HepG2 (cell line): ENCODE measurements at regions not wholly inside any gene's neighbourhood (a gene's known extent, or its start where the extent isn't known, plus 50 kb on each side); places are given as distances from the start of the nearest gene placed in this dataset.

Experiments used
- ASH2L ChIP-seq: fragments of 300-600, 200-600 bp; sonication (generic); IDR thresholded peaks from 2 replicates; pipeline ENCODE4 v1.7.0; 2017; ENCODE audit warnings: low read depth, mild to moderate bottlenecking, moderate library complexity, mixed read lengths, low read length; ENCODE audit not compliant: insufficient read length
- FOXP1 ChIP-seq, 2 experiments: fragments of 450-650 bp in 1 of 2; IDR thresholded peaks; 2 replicates each; pipeline ENCODE4 v1.6.1; 2017 to 2018; ENCODE audit warnings: antibody characterized with exemption in 1 of 2
- MEIS2 ChIP-seq: sonication (generic); formaldehyde crosslinking; IDR thresholded peaks from 2 replicates; pipeline ENCODE4 v1.9.0; 2021; ENCODE audit warnings: mild to moderate bottlenecking, missing genetic modification reagents
- NCOA2 ChIP-seq: sonication (generic); formaldehyde crosslinking; IDR thresholded peaks from 2 replicates; pipeline ENCODE4 v1.8.0; 2022; ENCODE audit warnings: inconsistent platforms
- TF ChIP-seq, protein P1 (sequence below): sonication (generic); formaldehyde crosslinking; IDR thresholded peaks from 2 replicates; pipeline ENCODE4 v1.4.0; 2020; ENCODE audit warnings: missing genetic modification reagents
- TF ChIP-seq, protein P2 (sequence below): IDR thresholded peaks from 2 replicates; pipeline ENCODE4 v1.6.1; 2012; ENCODE audit warnings: low read length, improper control_type of control experiment
- TF ChIP-seq, protein P3 (sequence below), 2 experiments: fragments of 450-650 bp in 1 of 2; sonication (generic) in 1 of 2; formaldehyde crosslinking in 1 of 2; IDR thresholded peaks; 2 replicates each; pipeline versions ENCODE4 v1.6.1 to v1.8.0; 2016 to 2022; ENCODE audit warnings: antibody characterized with exemption in 1 of 2, mild to moderate bottlenecking in 1 of 2, missing genetic modification reagents in 1 of 2

DNA sequence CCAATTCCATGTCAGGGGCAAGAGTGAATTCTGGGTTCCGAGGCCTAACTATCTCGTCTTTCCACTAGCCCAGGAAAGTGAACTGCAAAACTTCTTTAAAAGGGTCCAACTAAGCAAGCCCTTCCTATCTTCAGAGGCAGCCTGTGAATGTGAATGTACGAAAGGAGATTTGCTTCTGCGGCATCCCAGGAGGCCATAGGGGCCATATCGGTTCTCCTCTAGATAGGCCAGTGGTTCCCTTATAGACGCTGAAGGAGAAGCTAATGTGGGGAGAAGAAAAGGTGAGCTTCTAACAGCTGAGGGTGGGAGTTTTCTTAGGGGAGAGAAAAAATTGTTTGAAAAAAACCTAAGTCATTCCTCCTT, 128.0 kb upstream of the C1orf174 start (continued):
- no peak for TF ChIP-seq MEIS2 (CRISPR knock-in tag)
- TF ChIP-seq, protein P1, sequence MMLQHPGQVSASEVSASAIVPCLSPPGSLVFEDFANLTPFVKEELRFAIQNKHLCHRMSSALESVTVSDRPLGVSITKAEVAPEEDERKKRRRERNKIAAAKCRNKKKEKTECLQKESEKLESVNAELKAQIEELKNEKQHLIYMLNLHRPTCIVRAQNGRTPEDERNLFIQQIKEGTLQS (CRISPR knock-in tag): no peak
- no peak for TF ChIP-seq FOXP1 (IDR thresholded peaks at IDR 0.05)
- TF ChIP-seq FOXP1 (CRISPR knock-in tag; IDR thresholded peaks at IDR 0.05): no peak
- TF ChIP-seq, protein P2, sequence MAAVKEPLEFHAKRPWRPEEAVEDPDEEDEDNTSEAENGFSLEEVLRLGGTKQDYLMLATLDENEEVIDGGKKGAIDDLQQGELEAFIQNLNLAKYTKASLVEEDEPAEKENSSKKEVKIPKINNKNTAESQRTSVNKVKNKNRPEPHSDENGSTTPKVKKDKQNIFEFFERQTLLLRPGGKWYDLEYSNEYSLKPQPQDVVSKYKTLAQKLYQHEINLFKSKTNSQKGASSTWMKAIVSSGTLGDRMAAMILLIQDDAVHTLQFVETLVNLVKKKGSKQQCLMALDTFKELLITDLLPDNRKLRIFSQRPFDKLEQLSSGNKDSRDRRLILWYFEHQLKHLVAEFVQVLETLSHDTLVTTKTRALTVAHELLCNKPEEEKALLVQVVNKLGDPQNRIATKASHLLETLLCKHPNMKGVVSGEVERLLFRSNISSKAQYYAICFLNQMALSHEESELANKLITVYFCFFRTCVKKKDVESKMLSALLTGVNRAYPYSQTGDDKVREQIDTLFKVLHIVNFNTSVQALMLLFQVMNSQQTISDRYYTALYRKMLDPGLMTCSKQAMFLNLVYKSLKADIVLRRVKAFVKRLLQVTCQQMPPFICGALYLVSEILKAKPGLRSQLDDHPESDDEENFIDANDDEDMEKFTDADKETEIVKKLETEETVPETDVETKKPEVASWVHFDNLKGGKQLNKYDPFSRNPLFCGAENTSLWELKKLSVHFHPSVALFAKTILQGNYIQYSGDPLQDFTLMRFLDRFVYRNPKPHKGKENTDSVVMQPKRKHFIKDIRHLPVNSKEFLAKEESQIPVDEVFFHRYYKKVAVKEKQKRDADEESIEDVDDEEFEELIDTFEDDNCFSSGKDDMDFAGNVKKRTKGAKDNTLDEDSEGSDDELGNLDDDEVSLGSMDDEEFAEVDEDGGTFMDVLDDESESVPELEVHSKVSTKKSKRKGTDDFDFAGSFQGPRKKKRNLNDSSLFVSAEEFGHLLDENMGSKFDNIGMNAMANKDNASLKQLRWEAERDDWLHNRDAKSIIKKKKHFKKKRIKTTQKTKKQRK: no peak
- TF ChIP-seq NCOA2 (CRISPR knock-in tag): no peak
- TF ChIP-seq, protein P3, sequence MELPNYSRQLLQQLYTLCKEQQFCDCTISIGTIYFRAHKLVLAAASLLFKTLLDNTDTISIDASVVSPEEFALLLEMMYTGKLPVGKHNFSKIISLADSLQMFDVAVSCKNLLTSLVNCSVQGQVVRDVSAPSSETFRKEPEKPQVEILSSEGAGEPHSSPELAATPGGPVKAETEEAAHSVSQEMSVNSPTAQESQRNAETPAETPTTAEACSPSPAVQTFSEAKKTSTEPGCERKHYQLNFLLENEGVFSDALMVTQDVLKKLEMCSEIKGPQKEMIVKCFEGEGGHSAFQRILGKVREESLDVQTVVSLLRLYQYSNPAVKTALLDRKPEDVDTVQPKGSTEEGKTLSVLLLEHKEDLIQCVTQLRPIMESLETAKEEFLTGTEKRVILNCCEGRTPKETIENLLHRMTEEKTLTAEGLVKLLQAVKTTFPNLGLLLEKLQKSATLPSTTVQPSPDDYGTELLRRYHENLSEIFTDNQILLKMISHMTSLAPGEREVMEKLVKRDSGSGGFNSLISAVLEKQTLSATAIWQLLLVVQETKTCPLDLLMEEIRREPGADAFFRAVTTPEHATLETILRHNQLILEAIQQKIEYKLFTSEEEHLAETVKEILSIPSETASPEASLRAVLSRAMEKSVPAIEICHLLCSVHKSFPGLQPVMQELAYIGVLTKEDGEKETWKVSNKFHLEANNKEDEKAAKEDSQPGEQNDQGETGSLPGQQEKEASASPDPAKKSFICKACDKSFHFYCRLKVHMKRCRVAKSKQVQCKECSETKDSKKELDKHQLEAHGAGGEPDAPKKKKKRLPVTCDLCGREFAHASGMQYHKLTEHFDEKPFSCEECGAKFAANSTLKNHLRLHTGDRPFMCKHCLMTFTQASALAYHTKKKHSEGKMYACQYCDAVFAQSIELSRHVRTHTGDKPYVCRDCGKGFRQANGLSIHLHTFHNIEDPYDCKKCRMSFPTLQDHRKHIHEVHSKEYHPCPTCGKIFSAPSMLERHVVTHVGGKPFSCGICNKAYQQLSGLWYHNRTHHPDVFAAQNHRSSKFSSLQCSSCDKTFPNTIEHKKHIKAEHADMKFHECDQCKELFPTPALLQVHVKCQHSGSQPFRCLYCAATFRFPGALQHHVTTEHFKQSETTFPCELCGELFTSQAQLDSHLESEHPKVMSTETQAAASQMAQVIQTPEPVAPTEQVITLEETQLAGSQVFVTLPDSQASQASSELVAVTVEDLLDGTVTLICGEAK (IDR thresholded peaks at IDR 0.05): no peak
- TF ChIP-seq, protein P3 (CRISPR knock-in tag; IDR thresholded peaks at IDR 0.05): no peak
- TF ChIP-seq ASH2L: no peak
